Body of pancreas (tissue), 4 donors: ENCODE measurements at regions not wholly inside any gene's neighbourhood (a gene's known extent, or its start where the extent isn't known, plus 50 kb on each side); places are given as distances from the start of the nearest gene placed in this dataset.

Experiments
- ATAC-seq: fragments of 150-250 bp; one replicate; pipeline ENCODE4 v1.9.1; 2016
- DNase-seq, 4 donors: peaks; one replicate each; pipeline ENCODE4 v3.0.0-alpha.2; 2019
- H3K27ac ChIP-seq, 4 donors: fragments of 200-600 bp; sonication (generic); 1 replicate in 3 of 4; 2 replicates in 1 of 4; pipeline versions ENCODE4 v1.5.1 to v1.6.1; 2016 to 2019; ENCODE audit warnings: mild to moderate bottlenecking in 1 of 4, mixed read lengths in 1 of 4, moderate library complexity in 1 of 4
- H3K27me3 ChIP-seq, 2 donors: fragments of 200-600 bp; sonication (generic); one replicate each; pipeline ENCODE4 v1.6.0; 2016; ENCODE audit warnings: mild to moderate bottlenecking in 1 of 2
- H3K36me3 ChIP-seq, 2 donors: fragments of 200-600 bp; sonication (generic); replicated peaks in 1 of 2; 2 replicates each; pipeline ENCODE4 v1.5.1; 2016; ENCODE audit warnings: low read depth in 2 of 2; ENCODE audit not compliant: insufficient read depth in 1 of 2
- H3K4me1 ChIP-seq: fragments of 200-600 bp; sonication (generic); one replicate; pipeline ENCODE4 v1.6.0; 2016
- H3K4me3 ChIP-seq, 2 donors: fragments of 200-600 bp; sonication (generic); 1 replicate in 1 of 2; 2 replicates in 1 of 2; pipeline ENCODE4 v1.5.1; 2016 to 2019
- H3K9me3 ChIP-seq, 3 donors: fragments of 200-600 bp; sonication (generic); 1 replicate in 2 of 3; 2 replicates in 1 of 3; pipeline ENCODE4 v1.5.1; 2016
- CTCF ChIP-seq, 7 experiments: fragments of 450-650 bp in 4 of 7; fragments of 200-600 bp in 3 of 7; sonication (generic) in 3 of 7; IDR thresholded peaks; one replicate each; pipeline ENCODE4 v1.5.1; 2016 to 2019; ENCODE audit warnings: antibody characterized with exemption in 7 of 7
- POLR2A ChIP-seq, 3 donors: fragments of 450-650 bp; IDR thresholded peaks; one replicate each; pipeline ENCODE4 v1.6.1; 2016; ENCODE audit warnings: antibody characterized with exemption in 3 of 3, mild to moderate bottlenecking in 2 of 3
- WGBS, 2 donors: methylation state at CpG; one replicate each; pipeline ENCODE4 v1.1.5; 2017; 5-methylcytosine and 5-hydroxymethylcytosine counted together
- intact Hi-C: fragments of 100-400 bp; cut with DNase I; formaldehyde crosslinking; loops from one replicate; pipeline ENCODE4 v1.15.1; 2023

GRCh38 chr4:74659576-74660411, 134.5 kb downstream of the BTC start:
- DNase-seq (peak in 2 of 4 donors; percentile 33 to 57), ATAC-seq (peak; percentile 75)
- Histone ChIP-seq H3K4me3 (no peak overlapping the region), H3K4me1 (no peaks in the 10 kb centered on the region), H3K27me3 (no peaks in the 10 kb centered on the region), H3K27ac (no peak overlapping the region), H3K9me3 (no peaks in the 10 kb centered on the region), H3K36me3 (no peaks in the 10 kb centered on the region)
- intact Hi-C loops = no loop called here
- no peak for TF ChIP-seq POLR2A (IDR thresholded peaks at IDR 0.05)
- no peak for TF ChIP-seq CTCF (IDR thresholded peaks at IDR 0.05)
- 46 to 49% methylated on average over 3 of the region's 3 CpGs for WGBS, 2 donors

DNA sequence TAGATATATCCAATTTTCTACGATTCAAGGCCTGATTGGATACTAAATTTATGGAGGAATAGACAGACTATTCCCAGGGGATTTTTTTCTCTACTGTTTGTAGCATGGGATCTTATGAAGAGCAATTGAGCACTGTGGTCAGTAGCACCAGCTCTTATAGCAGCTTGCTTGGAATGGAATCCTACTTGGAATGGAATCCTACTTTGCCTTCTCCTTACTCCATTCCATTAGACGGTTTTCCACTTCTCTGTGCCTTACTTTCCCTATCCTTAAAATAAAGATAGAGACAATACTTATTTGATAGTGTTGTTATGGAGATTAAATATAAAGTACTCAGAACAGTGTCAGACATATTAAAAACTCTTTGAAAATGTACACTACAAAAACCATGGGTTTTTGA, 133.5 kb downstream of the BTC start:
- 81 to 86% methylated on average over 2 of the region's 2 CpGs for WGBS, 2 donors
- intact Hi-C loops = no loop called here
- Histone ChIP-seq H3K9me3 (no peaks in the 10 kb centered on the region), H3K4me3 (no peak overlapping the region), H3K27me3 (no peaks in the 10 kb centered on the region), H3K4me1 (no peaks in the 10 kb centered on the region), H3K36me3 (no peaks in the 10 kb centered on the region), H3K27ac (no peak overlapping the region)
- DNase-seq (no peak), ATAC-seq (no peak)
- TF ChIP-seq POLR2A (IDR thresholded peaks at IDR 0.05) = no peak
- no peak for TF ChIP-seq CTCF (IDR thresholded peaks at IDR 0.05)

- Histone ChIP-seq H3K9me3 (no peaks in the 10 kb centered on the region), H3K4me1 (no peaks in the 10 kb centered on the region), H3K4me3 (no peak overlapping the region), H3K27ac (no peak overlapping the region), H3K36me3 (no peaks in the 10 kb centered on the region), H3K27me3 (no peaks in the 10 kb centered on the region)
- TF ChIP-seq POLR2A (IDR thresholded peaks at IDR 0.05) = no peak
- TF ChIP-seq CTCF (IDR thresholded peaks at IDR 0.05) = no peak
- WGBS, 2 donors = 83 to 90% methylated on average over 2 of the region's 2 CpGs
- intact Hi-C loops = no loop called here
- DNase-seq = no peak
- no peak for ATAC-seq
Observed at GRCh38 chr4:74661427-74662201, 132.7 kb downstream of the BTC start.

- ATAC-seq (no peak), DNase-seq (no peak)
- H3K27me3 ChIP-seq = no peaks in the 10 kb centered on the region
- no peak overlapping the region for H3K4me3 ChIP-seq
- no peaks in the 10 kb centered on the region for H3K4me1 ChIP-seq
- TF ChIP-seq POLR2A (IDR thresholded peaks at IDR 0.05) = no peak
- no peak for TF ChIP-seq CTCF (IDR thresholded peaks at IDR 0.05)
- intact Hi-C loops = no loop called here
- H3K27ac ChIP-seq = no peak overlapping the region
- no peaks in the 10 kb centered on the region for H3K36me3 ChIP-seq
- H3K9me3 ChIP-seq = no peaks in the 10 kb centered on the region
Observed at GRCh38 chr4:74663631-74664030, 130.7 kb downstream of the BTC start.
